Prostate gland (tissue), 2 donors: ENCODE measurements at regions not wholly inside any gene's neighbourhood (a gene's known extent, or its start where the extent isn't known, plus 50 kb on each side); places are given as distances from the start of the nearest gene placed in this dataset.
"Not testable (repeated sequence)": the region's sequence is repeated elsewhere in the genome, so short reads cannot be mapped to it uniquely, and the experiment has no call there.

ENCODE experiments used
- POLR2A ChIP-seq: fragments of 450-650 bp; IDR thresholded peaks from one replicate; pipeline ENCODE4 v1.6.1; 2016; ENCODE audit warnings: antibody characterized with exemption, mild to moderate bottlenecking
- POLR2AphosphoS5 ChIP-seq: sonication (generic); formaldehyde crosslinking; IDR thresholded peaks from one replicate; pipeline ENCODE4 v1.6.1; 2017; ENCODE audit warnings: antibody characterized with exemption
- TF ChIP-seq, protein P1 (sequence below), 4 experiments: fragments of 200-600 bp in 2 of 4; fragments of 450-650 bp in 2 of 4; sonication (generic) in 2 of 4; IDR thresholded peaks; 1 replicate in 3 of 4; 2 replicates in 1 of 4; pipeline ENCODE4 v1.5.1; 2016 to 2019; ENCODE audit warnings: antibody characterized with exemption in 4 of 4, mild to moderate bottlenecking in 2 of 4, moderate library complexity in 2 of 4

DNA sequence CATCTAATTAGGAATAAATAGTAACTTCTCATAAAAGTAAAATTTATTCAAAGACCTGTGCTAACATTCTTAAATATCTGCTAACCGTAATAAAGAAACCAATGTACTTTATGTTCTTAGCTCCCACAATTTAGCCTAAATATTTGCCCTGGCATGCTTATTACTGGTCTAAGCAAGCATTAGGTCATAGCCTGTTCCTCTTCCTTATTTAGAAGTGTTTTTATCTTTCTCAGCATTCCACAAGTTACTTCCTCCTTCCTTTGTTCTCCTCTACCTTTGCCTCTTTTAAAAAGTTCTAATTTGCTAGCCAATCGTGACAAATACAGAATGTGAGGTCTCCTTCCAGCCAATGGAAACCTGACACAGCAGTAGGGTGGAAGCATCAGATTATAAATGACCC is 173.3 kb downstream of the TEX13C start:
- TF ChIP-seq, protein P1, sequence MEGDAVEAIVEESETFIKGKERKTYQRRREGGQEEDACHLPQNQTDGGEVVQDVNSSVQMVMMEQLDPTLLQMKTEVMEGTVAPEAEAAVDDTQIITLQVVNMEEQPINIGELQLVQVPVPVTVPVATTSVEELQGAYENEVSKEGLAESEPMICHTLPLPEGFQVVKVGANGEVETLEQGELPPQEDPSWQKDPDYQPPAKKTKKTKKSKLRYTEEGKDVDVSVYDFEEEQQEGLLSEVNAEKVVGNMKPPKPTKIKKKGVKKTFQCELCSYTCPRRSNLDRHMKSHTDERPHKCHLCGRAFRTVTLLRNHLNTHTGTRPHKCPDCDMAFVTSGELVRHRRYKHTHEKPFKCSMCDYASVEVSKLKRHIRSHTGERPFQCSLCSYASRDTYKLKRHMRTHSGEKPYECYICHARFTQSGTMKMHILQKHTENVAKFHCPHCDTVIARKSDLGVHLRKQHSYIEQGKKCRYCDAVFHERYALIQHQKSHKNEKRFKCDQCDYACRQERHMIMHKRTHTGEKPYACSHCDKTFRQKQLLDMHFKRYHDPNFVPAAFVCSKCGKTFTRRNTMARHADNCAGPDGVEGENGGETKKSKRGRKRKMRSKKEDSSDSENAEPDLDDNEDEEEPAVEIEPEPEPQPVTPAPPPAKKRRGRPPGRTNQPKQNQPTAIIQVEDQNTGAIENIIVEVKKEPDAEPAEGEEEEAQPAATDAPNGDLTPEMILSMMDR (IDR thresholded peaks at IDR 0.05) = not testable (repeated sequence)
- not testable (repeated sequence) for TF ChIP-seq POLR2A
- peak; percentile 28 for TF ChIP-seq POLR2AphosphoS5
